ENCODE measurements at regions not wholly inside any gene's neighbourhood (a gene's known extent, or its start where the extent isn't known, plus 50 kb on each side); places are given as distances from the start of the nearest gene placed in this dataset.

- TF ChIP-seq, protein P1, sequence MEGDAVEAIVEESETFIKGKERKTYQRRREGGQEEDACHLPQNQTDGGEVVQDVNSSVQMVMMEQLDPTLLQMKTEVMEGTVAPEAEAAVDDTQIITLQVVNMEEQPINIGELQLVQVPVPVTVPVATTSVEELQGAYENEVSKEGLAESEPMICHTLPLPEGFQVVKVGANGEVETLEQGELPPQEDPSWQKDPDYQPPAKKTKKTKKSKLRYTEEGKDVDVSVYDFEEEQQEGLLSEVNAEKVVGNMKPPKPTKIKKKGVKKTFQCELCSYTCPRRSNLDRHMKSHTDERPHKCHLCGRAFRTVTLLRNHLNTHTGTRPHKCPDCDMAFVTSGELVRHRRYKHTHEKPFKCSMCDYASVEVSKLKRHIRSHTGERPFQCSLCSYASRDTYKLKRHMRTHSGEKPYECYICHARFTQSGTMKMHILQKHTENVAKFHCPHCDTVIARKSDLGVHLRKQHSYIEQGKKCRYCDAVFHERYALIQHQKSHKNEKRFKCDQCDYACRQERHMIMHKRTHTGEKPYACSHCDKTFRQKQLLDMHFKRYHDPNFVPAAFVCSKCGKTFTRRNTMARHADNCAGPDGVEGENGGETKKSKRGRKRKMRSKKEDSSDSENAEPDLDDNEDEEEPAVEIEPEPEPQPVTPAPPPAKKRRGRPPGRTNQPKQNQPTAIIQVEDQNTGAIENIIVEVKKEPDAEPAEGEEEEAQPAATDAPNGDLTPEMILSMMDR (IDR thresholded peaks at IDR 0.05): no peak
- TF ChIP-seq POLR2A (IDR thresholded peaks at IDR 0.05): no peak
Observed at GRCh38 chr12:130043685-130044406, 118.4 kb upstream of the FZD10 start.
